ENCODE measurements at regions not wholly inside any gene's neighbourhood (a gene's known extent, or its start where the extent isn't known, plus 50 kb on each side); places are given as distances from the start of the nearest gene placed in this dataset.

DNA sequence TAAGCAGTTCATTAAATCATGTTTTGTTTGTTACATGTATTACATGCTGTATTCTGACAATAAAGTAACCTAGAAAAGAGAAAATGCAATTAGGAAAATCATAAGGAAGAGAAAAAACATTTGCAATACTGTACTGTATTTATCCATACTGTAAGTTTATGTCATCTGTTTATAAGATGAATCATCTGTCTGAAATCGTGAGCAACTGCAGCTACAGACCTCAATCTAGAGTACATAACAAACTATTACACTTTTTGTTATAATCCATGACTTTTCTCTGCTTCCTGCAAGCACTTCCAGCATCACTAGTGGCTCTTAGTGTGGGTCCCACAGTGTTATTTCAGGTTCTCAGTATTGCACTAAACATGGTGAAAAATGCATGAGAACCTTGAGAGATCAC lies 144.4 kb upstream of the NR4A3 start:
- TF ChIP-seq POLR2A (IDR thresholded peaks at IDR 0.05) = no peak
- TF ChIP-seq, protein P1, sequence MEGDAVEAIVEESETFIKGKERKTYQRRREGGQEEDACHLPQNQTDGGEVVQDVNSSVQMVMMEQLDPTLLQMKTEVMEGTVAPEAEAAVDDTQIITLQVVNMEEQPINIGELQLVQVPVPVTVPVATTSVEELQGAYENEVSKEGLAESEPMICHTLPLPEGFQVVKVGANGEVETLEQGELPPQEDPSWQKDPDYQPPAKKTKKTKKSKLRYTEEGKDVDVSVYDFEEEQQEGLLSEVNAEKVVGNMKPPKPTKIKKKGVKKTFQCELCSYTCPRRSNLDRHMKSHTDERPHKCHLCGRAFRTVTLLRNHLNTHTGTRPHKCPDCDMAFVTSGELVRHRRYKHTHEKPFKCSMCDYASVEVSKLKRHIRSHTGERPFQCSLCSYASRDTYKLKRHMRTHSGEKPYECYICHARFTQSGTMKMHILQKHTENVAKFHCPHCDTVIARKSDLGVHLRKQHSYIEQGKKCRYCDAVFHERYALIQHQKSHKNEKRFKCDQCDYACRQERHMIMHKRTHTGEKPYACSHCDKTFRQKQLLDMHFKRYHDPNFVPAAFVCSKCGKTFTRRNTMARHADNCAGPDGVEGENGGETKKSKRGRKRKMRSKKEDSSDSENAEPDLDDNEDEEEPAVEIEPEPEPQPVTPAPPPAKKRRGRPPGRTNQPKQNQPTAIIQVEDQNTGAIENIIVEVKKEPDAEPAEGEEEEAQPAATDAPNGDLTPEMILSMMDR (IDR thresholded peaks at IDR 0.05 in 4 of 5, conservative IDR thresholded peaks at IDR 0.05 in 1 of 5) = no peak
